ENCODE measurements at regions not wholly inside any gene's neighbourhood (a gene's known extent, or its start where the extent isn't known, plus 50 kb on each side); places are given as distances from the start of the nearest gene placed in this dataset.

GRCh38 chr15:97483232-97483631 lies 477.3 kb upstream of the ARRDC4 start:
- no peak for DNase-seq (ENCODE audit: low spot score)

GRCh38 chr15:97490429-97490828 lies 470.1 kb upstream of the ARRDC4 start:
- DNase-seq (ENCODE audit: low spot score): no peak

GRCh38 chr15:97501291-97501690 lies 459.2 kb upstream of the ARRDC4 start:
- no peak for DNase-seq (ENCODE audit: low spot score)

- DNase-seq (ENCODE audit: low spot score): peak; percentile 9
Observed at GRCh38 chr15:97502038-97502437, 458.5 kb upstream of the ARRDC4 start.

GRCh38 chr15:97504031-97504792 lies 456.3 kb upstream of the ARRDC4 start:
- DNase-seq (ENCODE audit: low spot score): peak; percentile 49

GRCh38 chr15:97517737-97518136 lies 442.8 kb upstream of the ARRDC4 start:
- DNase-seq (ENCODE audit: low spot score): no peak

- DNase-seq (ENCODE audit: low spot score): no peak
Observed at GRCh38 chr15:97520689-97521088, 439.8 kb upstream of the ARRDC4 start.

GRCh38 chr15:97521381-97522285 lies 438.9 kb upstream of the ARRDC4 start:
- no peak for DNase-seq (ENCODE audit: low spot score)

- no peak for DNase-seq (ENCODE audit: low spot score)
Observed at GRCh38 chr15:97522347-97522746, 438.2 kb upstream of the ARRDC4 start.

GRCh38 chr15:97525809-97526208 lies 434.7 kb upstream of the ARRDC4 start:
- no peak for DNase-seq (ENCODE audit: low spot score)

- DNase-seq (ENCODE audit: low spot score): no peak
Observed at GRCh38 chr15:97528238-97528637, 432.3 kb upstream of the ARRDC4 start.

GRCh38 chr15:97545799-97546198 lies 414.7 kb upstream of the ARRDC4 start:
- no peak for DNase-seq (ENCODE audit: low spot score)

GRCh38 chr15:97547381-97547780 lies 413.1 kb upstream of the ARRDC4 start:
- DNase-seq (ENCODE audit: low spot score): no peak

- DNase-seq (ENCODE audit: low spot score): no peak
Observed at GRCh38 chr15:97561529-97561928, 399.0 kb upstream of the ARRDC4 start.

- DNase-seq (ENCODE audit: low spot score): no peak
Observed at GRCh38 chr15:97563516-97563915, 397.0 kb upstream of the ARRDC4 start.

GRCh38 chr15:97566961-97567360 lies 393.5 kb upstream of the ARRDC4 start:
- no peak for DNase-seq (ENCODE audit: low spot score)

GRCh38 chr15:97567411-97567810 lies 393.1 kb upstream of the ARRDC4 start:
- DNase-seq (ENCODE audit: low spot score): no peak

GRCh38 chr15:97576929-97577645 lies 383.4 kb upstream of the ARRDC4 start:
- DNase-seq (ENCODE audit: low spot score): no peak

- DNase-seq (ENCODE audit: low spot score): no peak
Observed at GRCh38 chr15:97585408-97585807, 375.1 kb upstream of the ARRDC4 start.

- no peak for DNase-seq (ENCODE audit: low spot score)
Observed at GRCh38 chr15:97592778-97593177, 367.7 kb upstream of the ARRDC4 start.

GRCh38 chr15:97597801-97598200 lies 362.7 kb upstream of the ARRDC4 start:
- no peak for DNase-seq (ENCODE audit: low spot score)

- no peak for DNase-seq (ENCODE audit: low spot score)
Observed at GRCh38 chr15:97598353-97598798, 362.1 kb upstream of the ARRDC4 start.
